Right atrium auricular region (tissue), 2 donors: ENCODE measurements at regions not wholly inside any gene's neighbourhood (a gene's known extent, or its start where the extent isn't known, plus 50 kb on each side); places are given as distances from the start of the nearest gene placed in this dataset.
A peak's percentile ranks its signal among the peaks of the same experiment; 100 is the strongest.

Experiments
- DNase-seq: peaks from one replicate; pipeline ENCODE4 v3.0.0-alpha.2; 2019; ENCODE audit warnings: low spot score
- H3K27ac ChIP-seq, 2 donors: fragments of 200-600 bp; sonication (generic); 1 replicate in 1 of 2; 2 replicates in 1 of 2; pipeline ENCODE4 v1.5.1; 2016 to 2019
- H3K27me3 ChIP-seq, 2 donors: fragments of 200-600 bp; sonication (generic); one replicate each; pipeline versions ENCODE4 v1.5.1 to v1.6.0; 2017 to 2019
- H3K36me3 ChIP-seq: fragments of 200-600 bp; sonication (generic); one replicate; pipeline ENCODE4 v1.5.1; 2016
- H3K4me1 ChIP-seq, 2 donors: fragments of 200-600 bp; sonication (generic); one replicate each; pipeline versions ENCODE4 v1.5.1 to v1.6.0; 2017 to 2019
- H3K4me3 ChIP-seq, 2 donors: fragments of 200-600 bp; sonication (generic); 1 replicate in 1 of 2; 2 replicates in 1 of 2; pipeline ENCODE4 v1.5.1; 2017 to 2019; ENCODE audit warnings: mild to moderate bottlenecking in 1 of 2, moderate library complexity in 1 of 2
- H3K9me3 ChIP-seq, 2 donors: fragments of 200-600 bp; sonication (generic); one replicate each; pipeline ENCODE4 v1.5.1; 2019
- TF ChIP-seq, protein P1 (sequence below), 2 donors: fragments of 200-600 bp; sonication (generic); IDR thresholded peaks; one replicate each; pipeline ENCODE4 v1.5.1; 2019; ENCODE audit warnings: antibody characterized with exemption in 2 of 2

- Histone ChIP-seq H3K4me3 (no peak overlapping the region), H3K27ac (no peak overlapping the region), H3K36me3 (no peaks in the 10 kb centered on the region), H3K4me1 (peaks cover 0 to 6% of the 10 kb centered on the region in 2 donors), H3K27me3 (no peaks in the 10 kb centered on the region), H3K9me3 (no peaks in the 10 kb centered on the region)
- no peak for DNase-seq
- TF ChIP-seq, protein P1, sequence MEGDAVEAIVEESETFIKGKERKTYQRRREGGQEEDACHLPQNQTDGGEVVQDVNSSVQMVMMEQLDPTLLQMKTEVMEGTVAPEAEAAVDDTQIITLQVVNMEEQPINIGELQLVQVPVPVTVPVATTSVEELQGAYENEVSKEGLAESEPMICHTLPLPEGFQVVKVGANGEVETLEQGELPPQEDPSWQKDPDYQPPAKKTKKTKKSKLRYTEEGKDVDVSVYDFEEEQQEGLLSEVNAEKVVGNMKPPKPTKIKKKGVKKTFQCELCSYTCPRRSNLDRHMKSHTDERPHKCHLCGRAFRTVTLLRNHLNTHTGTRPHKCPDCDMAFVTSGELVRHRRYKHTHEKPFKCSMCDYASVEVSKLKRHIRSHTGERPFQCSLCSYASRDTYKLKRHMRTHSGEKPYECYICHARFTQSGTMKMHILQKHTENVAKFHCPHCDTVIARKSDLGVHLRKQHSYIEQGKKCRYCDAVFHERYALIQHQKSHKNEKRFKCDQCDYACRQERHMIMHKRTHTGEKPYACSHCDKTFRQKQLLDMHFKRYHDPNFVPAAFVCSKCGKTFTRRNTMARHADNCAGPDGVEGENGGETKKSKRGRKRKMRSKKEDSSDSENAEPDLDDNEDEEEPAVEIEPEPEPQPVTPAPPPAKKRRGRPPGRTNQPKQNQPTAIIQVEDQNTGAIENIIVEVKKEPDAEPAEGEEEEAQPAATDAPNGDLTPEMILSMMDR (IDR thresholded peaks at IDR 0.05) = no peak
Observed at GRCh38 chr6:164075981-164076615, 661.6 kb downstream of the QKI start.

DNA sequence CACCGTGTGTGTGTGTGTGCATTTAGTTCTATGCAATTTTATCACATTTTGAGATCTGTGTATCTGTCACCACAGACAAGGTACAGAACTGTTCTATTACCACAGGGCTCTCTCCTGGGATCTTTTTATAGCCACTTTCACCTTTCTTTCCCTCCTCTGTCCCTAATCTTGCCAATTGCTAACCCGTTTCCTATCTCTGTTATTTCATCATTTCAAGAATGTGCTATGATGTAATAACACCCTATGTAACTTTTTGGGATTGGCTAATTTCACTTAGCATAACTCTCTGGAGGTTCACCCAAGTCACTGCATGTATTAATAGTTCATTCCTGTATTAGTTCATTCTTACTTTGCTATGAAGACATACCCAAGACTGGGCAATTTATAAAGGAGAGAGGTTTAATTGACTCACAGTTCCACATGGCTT lies 657.7 kb downstream of the QKI start:
- no peaks in the 10 kb centered on the region for H3K27me3 ChIP-seq
- H3K27ac ChIP-seq = no peak overlapping the region
- peaks cover 0 to 4% of the 10 kb centered on the region in 2 donors for H3K4me1 ChIP-seq
- no peaks in the 10 kb centered on the region for H3K9me3 ChIP-seq
- no peak overlapping the region for H3K4me3 ChIP-seq
- no peak for DNase-seq
- TF ChIP-seq, protein P1 (IDR thresholded peaks at IDR 0.05) = no peak
- H3K36me3 ChIP-seq = no peaks in the 10 kb centered on the region

DNA sequence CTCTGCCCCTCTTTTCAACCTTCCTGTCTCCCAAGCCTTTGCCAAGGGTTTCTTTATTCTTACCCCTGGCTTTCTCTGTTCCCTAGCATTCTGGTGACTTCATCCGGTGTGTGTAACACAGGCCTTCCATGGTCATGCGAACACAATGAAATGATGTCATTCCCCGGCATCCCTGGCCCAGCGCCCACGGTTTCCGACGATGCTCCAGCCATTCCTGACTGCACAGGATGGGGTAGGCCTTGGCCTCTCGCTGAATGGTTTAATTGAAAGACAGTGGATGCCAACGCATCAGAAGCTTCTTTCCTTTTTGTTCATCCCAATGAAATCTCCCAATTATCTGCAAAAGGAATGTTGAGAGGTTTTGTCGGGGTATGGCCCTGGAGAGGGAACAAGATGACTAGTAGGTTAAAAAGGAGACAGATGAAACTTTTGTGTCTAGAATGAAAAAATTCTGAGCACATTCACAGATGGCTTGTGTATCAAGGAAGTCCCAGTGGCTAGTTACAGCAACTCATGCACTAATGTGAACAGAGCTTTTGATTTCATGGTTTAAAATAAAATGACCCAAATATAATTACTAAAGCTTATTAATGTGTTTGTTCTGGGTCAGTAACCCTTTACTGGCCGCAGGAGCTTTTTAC lies 655.0 kb downstream of the QKI start:
- Histone ChIP-seq H3K9me3 (no peaks in the 10 kb centered on the region), H3K4me1 (peaks cover 0 to 4% of the 10 kb centered on the region in 2 donors), H3K4me3 (no peak overlapping the region), H3K36me3 (no peaks in the 10 kb centered on the region), H3K27ac (peak overlapping the region; percentile 37 to 46), H3K27me3 (no peaks in the 10 kb centered on the region)
- no peak for DNase-seq
- TF ChIP-seq, protein P1 (IDR thresholded peaks at IDR 0.05) = no peak

DNA sequence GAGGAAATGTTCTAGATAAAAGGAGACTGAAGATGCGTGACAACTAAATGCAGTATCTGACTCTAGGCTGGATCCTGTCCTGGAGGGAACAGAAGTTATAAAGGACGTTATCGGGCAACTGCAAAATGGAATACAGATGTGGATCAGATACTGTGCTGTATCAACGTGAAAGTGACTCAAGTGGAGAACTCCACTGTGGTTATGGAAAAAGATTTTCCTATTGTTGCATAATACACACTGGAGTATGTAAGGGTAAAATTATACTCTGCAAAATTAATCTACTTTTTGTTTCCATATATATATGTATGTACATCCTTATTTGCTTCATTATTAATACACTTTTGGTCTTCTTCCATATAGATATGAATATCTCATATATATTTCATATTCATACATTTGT lies 654.0 kb downstream of the QKI start:
- Histone ChIP-seq H3K4me3 (no peak overlapping the region), H3K4me1 (peaks cover 0 to 4% of the 10 kb centered on the region in 2 donors), H3K9me3 (no peaks in the 10 kb centered on the region), H3K36me3 (no peaks in the 10 kb centered on the region), H3K27me3 (no peaks in the 10 kb centered on the region), H3K27ac (no peak overlapping the region)
- TF ChIP-seq, protein P1 (IDR thresholded peaks at IDR 0.05) = no peak
- DNase-seq = no peak

DNA sequence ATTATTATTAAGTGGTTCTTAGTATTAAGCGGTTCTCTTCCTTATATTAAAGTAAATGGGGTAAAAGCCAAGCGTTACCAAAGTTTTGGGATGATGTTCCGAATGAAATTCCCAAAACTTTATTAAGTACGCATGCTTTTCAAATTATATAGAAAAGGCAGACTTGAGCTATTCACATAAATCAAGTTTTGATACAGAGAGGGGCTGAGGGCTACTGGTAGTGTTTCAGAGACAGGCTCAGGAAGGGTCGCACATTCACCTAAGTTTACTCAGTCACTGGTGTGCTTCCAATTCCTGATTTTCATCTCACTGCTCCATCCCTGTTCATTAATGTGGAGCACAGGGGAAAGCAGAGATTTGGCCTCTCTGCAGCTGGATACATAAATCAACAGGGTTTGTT lies 652.2 kb downstream of the QKI start:
- TF ChIP-seq, protein P1 (IDR thresholded peaks at IDR 0.05) = no peak

More for the DNA sequence above, 652.2 kb downstream of the QKI start:
- Histone ChIP-seq H3K27ac (no peak overlapping the region), H3K27me3 (no peaks in the 10 kb centered on the region), H3K4me1 (peaks cover 0 to 4% of the 10 kb centered on the region in 2 donors), H3K9me3 (no peaks in the 10 kb centered on the region), H3K4me3 (no peak overlapping the region), H3K36me3 (no peaks in the 10 kb centered on the region)
- DNase-seq = no peak
